ENCODE measurements at regions not wholly inside any gene's neighbourhood (a gene's known extent, or its start where the extent isn't known, plus 50 kb on each side); places are given as distances from the start of the nearest gene placed in this dataset.

- no peak for TF ChIP-seq ATRX (CRISPR knock-in tag; IDR thresholded peaks at IDR 0.05; ENCODE audit: borderline replicate concordance)
- TF ChIP-seq GTF2F1 (IDR thresholded peaks at IDR 0.05; ENCODE audit: low read length): no peak
- TF ChIP-seq SKIL (CRISPR knock-in tag; IDR thresholded peaks at IDR 0.05; ENCODE audit: borderline replicate concordance): no peak
Observed at GRCh38 chr9:81468084-81468595, 221.2 kb downstream of the TLE1 start (continued).

DNA sequence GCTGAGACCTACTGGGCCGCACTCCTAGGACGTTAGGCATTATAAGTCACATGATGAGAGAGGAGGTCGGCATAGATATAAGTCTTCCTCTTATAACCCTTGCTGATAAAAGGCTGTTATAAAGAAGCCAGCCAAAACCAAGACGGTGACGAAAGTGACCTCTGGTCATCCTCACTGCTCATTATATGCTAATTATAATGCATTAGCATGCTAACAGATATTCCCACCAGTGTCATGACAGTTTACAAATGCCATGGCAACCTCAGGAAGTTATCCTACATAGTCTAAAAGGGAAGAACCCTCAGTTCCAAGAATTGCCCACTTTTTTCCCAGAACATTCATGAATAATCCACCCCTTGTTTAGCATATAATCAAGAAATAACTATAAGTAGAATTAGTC is 222.4 kb downstream of the TLE1 start:
- Histone ChIP-seq H3K79me2 (ENCODE audit: insufficient read depth, low read length) (no peaks in the 10 kb centered on the region), H3K9ac (ENCODE audit: insufficient read depth, low read depth, low read length) (no peak overlapping the region), H2AFZ (ENCODE audit: low read length) (no peak overlapping the region), H3K27ac (ENCODE audit: extremely low read length, insufficient read depth, low read length) (no peak overlapping the region), H3K27me3 (ENCODE audit: control insufficient read depth in 1 of 2, insufficient read depth in 2 of 2, low read length in 2 of 2) (peaks cover 0 to 5% of the 10 kb centered on the region in 2 experiments; a peak in 1 of 5 replicates), H3K4me1 (ENCODE audit: insufficient read depth, low read length) (no peaks in the 10 kb centered on the region), H3K4me2 (ENCODE audit: low read depth, low read length) (no peak overlapping the region), H3K9me3 (ENCODE audit: low read length) (no peaks in the 10 kb centered on the region), H3K36me3 (replicated peaks in 1 of 2; ENCODE audit: control insufficient read depth in 1 of 2, insufficient read depth in 2 of 2, low read length in 2 of 2) (no peaks in the 10 kb centered on the region), H3K4me3 (replicated peaks in 1 of 3; ENCODE audit: insufficient read depth in 1 of 3, low read depth in 2 of 3, low read length in 3 of 3) (no peak overlapping the region), H4K20me1 (ENCODE audit: insufficient read depth, low read length) (no peaks in the 10 kb centered on the region)
- intact Hi-C loops (cut with micrococcal nuclease; ENCODE audit: unreplicated experiment) (no loop called here), in situ Hi-C loops (cut with HindIII; ENCODE audit: extremely low pct_ligation_motif_present, low pct_unique_long_range_greater_than_20kb) (no loop called here)
- ATAC-seq: no peak
- no TSS peak for BruUV-seq (replicated peaks)
- TF ChIP-seq, protein P1, sequence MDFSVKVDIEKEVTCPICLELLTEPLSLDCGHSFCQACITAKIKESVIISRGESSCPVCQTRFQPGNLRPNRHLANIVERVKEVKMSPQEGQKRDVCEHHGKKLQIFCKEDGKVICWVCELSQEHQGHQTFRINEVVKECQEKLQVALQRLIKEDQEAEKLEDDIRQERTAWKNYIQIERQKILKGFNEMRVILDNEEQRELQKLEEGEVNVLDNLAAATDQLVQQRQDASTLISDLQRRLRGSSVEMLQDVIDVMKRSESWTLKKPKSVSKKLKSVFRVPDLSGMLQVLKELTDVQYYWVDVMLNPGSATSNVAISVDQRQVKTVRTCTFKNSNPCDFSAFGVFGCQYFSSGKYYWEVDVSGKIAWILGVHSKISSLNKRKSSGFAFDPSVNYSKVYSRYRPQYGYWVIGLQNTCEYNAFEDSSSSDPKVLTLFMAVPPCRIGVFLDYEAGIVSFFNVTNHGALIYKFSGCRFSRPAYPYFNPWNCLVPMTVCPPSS (IDR thresholded peaks at IDR 0.05): no peak
- TF ChIP-seq ZNF12 (CRISPR knock-in tag; IDR thresholded peaks at IDR 0.05) (no peak), RXRB (CRISPR knock-in tag; IDR thresholded peaks at IDR 0.05; ENCODE audit: borderline replicate concordance) (no peak), IKZF4 (CRISPR knock-in tag; IDR thresholded peaks at IDR 0.05; ENCODE audit: borderline replicate concordance, low read depth, not compliant biosample characterization) (no peak), TEF (CRISPR knock-in tag; IDR thresholded peaks at IDR 0.05) (no peak), CBX1 (IDR thresholded peaks at IDR 0.05; ENCODE audit: low read depth) (no peak), ZNF260 (CRISPR knock-in tag; IDR thresholded peaks at IDR 0.05; ENCODE audit: borderline replicate concordance, low read depth) (no peak), ZFP36 (IDR thresholded peaks at IDR 0.05; ENCODE audit: borderline replicate concordance, low read depth, low read length, partially characterized antibody) (no peak), NFE2L1 (CRISPR knock-in tag; IDR thresholded peaks at IDR 0.05; ENCODE audit: borderline replicate concordance) (no peak), ZNF382 (CRISPR knock-in tag; IDR thresholded peaks at IDR 0.05; ENCODE audit: borderline replicate concordance) (no peak)
- no peak for FAIRE-seq
- CTCF ChIA-PET (ENCODE audit: low intra/inter-chr PET ratio, low total read pairs): no interaction called here
- 39% methylated on average over 5 of the region's 5 CpGs for WGBS (ENCODE audit: low lambda C conversion rate)
- no peak for DNase-seq (ENCODE audit: low spot score)
- POLR2A ChIA-PET: no interaction called here
